CD14-positive monocyte (primary cell): ENCODE measurements at regions not wholly inside any gene's neighbourhood (a gene's known extent, or its start where the extent isn't known, plus 50 kb on each side); places are given as distances from the start of the nearest gene placed in this dataset.

Experiments used
- DNase-seq, 3 donors: peaks; one replicate each; pipeline ENCODE4 v3.0.0-alpha.2; 2011 to 2022
- H2AFZ ChIP-seq: 2 replicates; pipeline ENCODE4 v1.6.0; 2012; ENCODE audit warnings: mild to moderate bottlenecking, low read depth, low read length, inconsistent platforms; ENCODE audit not compliant: insufficient read depth, poor library complexity, severe bottlenecking
- H3K27ac ChIP-seq, 2 donors: 1 replicate in 1 of 2; 2 replicates in 1 of 2; pipeline ENCODE4 v1.5.1; 2012 to 2013; ENCODE audit warnings: low read length in 2 of 2, control low read depth in 1 of 2, inconsistent platforms in 1 of 2, low read depth in 1 of 2, mild to moderate bottlenecking in 1 of 2
- H3K27me3 ChIP-seq, 2 donors: one replicate each; pipeline versions ENCODE4 v1.6.0 to v1.6.1; 2011 to 2013; ENCODE audit warnings: low read length in 2 of 2; ENCODE audit not compliant: control insufficient read depth in 2 of 2, insufficient read depth in 2 of 2
- H3K36me3 ChIP-seq, 2 donors: replicated peaks in 1 of 2; 1 replicate in 1 of 2; 2 replicates in 1 of 2; pipeline versions ENCODE4 v1.5.1 to v1.6.1; 2012 to 2013; ENCODE audit warnings: low read length in 2 of 2, control low read depth in 1 of 2, inconsistent platforms in 1 of 2, mild to moderate bottlenecking in 1 of 2; ENCODE audit not compliant: insufficient read depth in 2 of 2, control insufficient read depth in 1 of 2
- H3K4me1 ChIP-seq, 2 donors: 1 replicate in 1 of 2; 2 replicates in 1 of 2; pipeline versions ENCODE4 v1.5.1 to v1.6.1; 2012 to 2013; ENCODE audit warnings: low read length in 2 of 2, control low read depth in 1 of 2, inconsistent platforms in 1 of 2, mild to moderate bottlenecking in 1 of 2, moderate library complexity in 1 of 2; ENCODE audit not compliant: insufficient read depth in 2 of 2, control insufficient read depth in 1 of 2
- H3K4me2 ChIP-seq: replicated peaks from 2 replicates; pipeline ENCODE3; 2012; ENCODE audit warnings: low read length, moderate library complexity, mild to moderate bottlenecking; ENCODE audit not compliant: poor library complexity, severe bottlenecking; ENCODE audit errors: extremely low read depth
- H3K4me3 ChIP-seq, 3 experiments: fragments of 200-600 bp in 1 of 3; sonication (generic) in 1 of 3; replicated peaks in 1 of 3; 1 replicate in 2 of 3; 2 replicates in 1 of 3; pipeline ENCODE4 v1.5.1; 2011 to 2013; ENCODE audit warnings: low read length in 3 of 3, mild to moderate bottlenecking in 3 of 3, control low read depth in 2 of 3, low read depth in 2 of 3, inconsistent platforms in 1 of 3, moderate library complexity in 1 of 3
- H3K79me2 ChIP-seq: 2 replicates; pipeline ENCODE4 v1.6.0; 2012; ENCODE audit warnings: mild to moderate bottlenecking, control low read depth, inconsistent platforms, low read length, moderate library complexity; ENCODE audit not compliant: insufficient read depth
- H3K9ac ChIP-seq: 2 replicates; pipeline ENCODE4 v1.6.0; 2017; ENCODE audit warnings: low read length, mild to moderate bottlenecking; ENCODE audit not compliant: insufficient read depth, poor library complexity, severe bottlenecking
- H3K9me3 ChIP-seq, 2 donors: replicated peaks in 1 of 2; 1 replicate in 1 of 2; 2 replicates in 1 of 2; pipeline versions ENCODE4 v1.5.1 to v1.6.1; 2012 to 2013; ENCODE audit warnings: low read length in 2 of 2, control low read depth in 1 of 2; ENCODE audit not compliant: control insufficient read depth in 1 of 2, insufficient read depth in 1 of 2
- H4K20me1 ChIP-seq: 2 replicates; pipeline ENCODE4 v1.6.0; 2012; ENCODE audit warnings: mild to moderate bottlenecking, low read length, control low read depth, moderate library complexity; ENCODE audit not compliant: insufficient read depth
- H3K27ac Mint-ChIP-seq, 7 donors: one replicate each; pipeline ENCODE4 v1.8.0; 2020; ENCODE audit warnings: mild to moderate bottlenecking in 7 of 7, mixed read lengths in 7 of 7, moderate library complexity in 6 of 7, inconsistent platforms in 2 of 7
- H3K27me3 Mint-ChIP-seq, 3 donors: one replicate each; pipeline ENCODE4 v1.8.0; 2021 to 2022; ENCODE audit warnings: low read depth in 3 of 3, mild to moderate bottlenecking in 3 of 3, mixed read lengths in 3 of 3, moderate library complexity in 3 of 3, inconsistent platforms in 1 of 3
- H3K36me3 Mint-ChIP-seq, 2 donors: one replicate each; pipeline ENCODE4 v1.8.0; 2020; ENCODE audit warnings: mixed read lengths in 2 of 2, inconsistent platforms in 1 of 2, mild to moderate bottlenecking in 1 of 2
- H3K4me1 Mint-ChIP-seq: one replicate; pipeline ENCODE4 v1.8.0; 2020; ENCODE audit warnings: mild to moderate bottlenecking, mixed read lengths
- H3K4me3 Mint-ChIP-seq, 2 donors: one replicate each; pipeline ENCODE4 v1.8.0; 2020; ENCODE audit warnings: mild to moderate bottlenecking in 2 of 2, mixed read lengths in 2 of 2, moderate library complexity in 1 of 2
- H3K9me3 Mint-ChIP-seq, 7 donors: one replicate each; pipeline ENCODE4 v1.8.0; 2020 to 2022; ENCODE audit warnings: mixed read lengths in 7 of 7, mild to moderate bottlenecking in 6 of 7, moderate library complexity in 6 of 7, inconsistent platforms in 2 of 7
- whole genome bisulfite sequencing: methylation state at CpG from one replicate; pipeline ENCODE4 v1.1.5; 2013; ENCODE audit warnings: missing lambda C conversion rate; ENCODE audit not compliant: insufficient coverage; 5-methylcytosine and 5-hydroxymethylcytosine counted together
- intact Hi-C, 2 donors: fragments of 100-400 bp; cut with micrococcal nuclease; formaldehyde crosslinking; loops; one replicate each; pipeline versions ENCODE4 v1.15.0 to v1.15.1; 2023
- TF ChIP-seq, protein P1 (sequence below): fragments of 200-600 bp; IDR thresholded peaks from one replicate; pipeline ENCODE4 v1.8.0; 2022; ENCODE audit warnings: antibody characterized with exemption, mild to moderate bottlenecking

GRCh38 chr9:134548185-134548584, 93.4 kb upstream of the COL5A1 start:
- intact Hi-C loops: no loop called here
- Mint-ChIP-seq H3K27ac (no peak overlapping the region), H3K4me3 (no peak overlapping the region), H3K36me3 (no peaks in the 10 kb centered on the region), H3K9me3 (peaks cover 0 to 3% (median 0%) of the 10 kb centered on the region in 7 donors), H3K27me3 (peaks cover 8 to 22% (median 11%) of the 10 kb centered on the region in 3 donors), H3K4me1 (peaks cover 10% of the 10 kb centered on the region)
- Histone ChIP-seq H3K79me2 (no peaks in the 10 kb centered on the region), H3K4me2 (no peak overlapping the region), H3K9ac (no peak overlapping the region), H3K4me3 (no peak overlapping the region), H3K4me1 (no peaks in the 10 kb centered on the region), H2AFZ (no peak overlapping the region), H3K27ac (no peak overlapping the region), H3K36me3 (no peaks in the 10 kb centered on the region), H3K27me3 (peaks cover 0 to 13% of the 10 kb centered on the region in 2 donors), H3K9me3 (no peaks in the 10 kb centered on the region), H4K20me1 (no peaks in the 10 kb centered on the region)
- 96% methylated on average over 5 of the region's 8 CpGs for WGBS
- no peak for DNase-seq
- TF ChIP-seq, protein P1, sequence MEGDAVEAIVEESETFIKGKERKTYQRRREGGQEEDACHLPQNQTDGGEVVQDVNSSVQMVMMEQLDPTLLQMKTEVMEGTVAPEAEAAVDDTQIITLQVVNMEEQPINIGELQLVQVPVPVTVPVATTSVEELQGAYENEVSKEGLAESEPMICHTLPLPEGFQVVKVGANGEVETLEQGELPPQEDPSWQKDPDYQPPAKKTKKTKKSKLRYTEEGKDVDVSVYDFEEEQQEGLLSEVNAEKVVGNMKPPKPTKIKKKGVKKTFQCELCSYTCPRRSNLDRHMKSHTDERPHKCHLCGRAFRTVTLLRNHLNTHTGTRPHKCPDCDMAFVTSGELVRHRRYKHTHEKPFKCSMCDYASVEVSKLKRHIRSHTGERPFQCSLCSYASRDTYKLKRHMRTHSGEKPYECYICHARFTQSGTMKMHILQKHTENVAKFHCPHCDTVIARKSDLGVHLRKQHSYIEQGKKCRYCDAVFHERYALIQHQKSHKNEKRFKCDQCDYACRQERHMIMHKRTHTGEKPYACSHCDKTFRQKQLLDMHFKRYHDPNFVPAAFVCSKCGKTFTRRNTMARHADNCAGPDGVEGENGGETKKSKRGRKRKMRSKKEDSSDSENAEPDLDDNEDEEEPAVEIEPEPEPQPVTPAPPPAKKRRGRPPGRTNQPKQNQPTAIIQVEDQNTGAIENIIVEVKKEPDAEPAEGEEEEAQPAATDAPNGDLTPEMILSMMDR: no peak

GRCh38 chr9:134548618-134549017, 93.0 kb upstream of the COL5A1 start:
- Histone ChIP-seq H4K20me1 (no peaks in the 10 kb centered on the region), H3K4me3 (no peak overlapping the region), H3K27ac (no peak overlapping the region), H3K9me3 (no peaks in the 10 kb centered on the region), H3K4me2 (no peak overlapping the region), H3K36me3 (no peaks in the 10 kb centered on the region), H2AFZ (no peak overlapping the region), H3K9ac (no peak overlapping the region), H3K4me1 (no peaks in the 10 kb centered on the region), H3K79me2 (no peaks in the 10 kb centered on the region), H3K27me3 (peaks cover 0 to 13% of the 10 kb centered on the region in 2 donors)
- no peak for DNase-seq
- intact Hi-C loops: no loop called here
- no peaks in the 10 kb centered on the region for H3K36me3 Mint-ChIP-seq
- H3K4me3 Mint-ChIP-seq: no peak overlapping the region
- peaks cover 0 to 3% (median 0%) of the 10 kb centered on the region in 7 donors for H3K9me3 Mint-ChIP-seq
- 94% methylated on average over 16 of the region's 17 CpGs for WGBS
- H3K4me1 Mint-ChIP-seq: peaks cover 10% of the 10 kb centered on the region
- H3K27ac Mint-ChIP-seq: no peak overlapping the region
- peaks cover 9 to 23% (median 11%) of the 10 kb centered on the region in 3 donors for H3K27me3 Mint-ChIP-seq
- TF ChIP-seq, protein P1: no peak
